Pons (tissue), 1 donor: ENCODE measurements at regions not wholly inside any gene's neighbourhood (a gene's known extent, or its start where the extent isn't known, plus 50 kb on each side); places are given as distances from the start of the nearest gene placed in this dataset.

Source experiments
- DNase-seq: peaks from one replicate; pipeline ENCODE4 v3.0.0-alpha.2; 2016; ENCODE audit warnings: low spot score

DNA sequence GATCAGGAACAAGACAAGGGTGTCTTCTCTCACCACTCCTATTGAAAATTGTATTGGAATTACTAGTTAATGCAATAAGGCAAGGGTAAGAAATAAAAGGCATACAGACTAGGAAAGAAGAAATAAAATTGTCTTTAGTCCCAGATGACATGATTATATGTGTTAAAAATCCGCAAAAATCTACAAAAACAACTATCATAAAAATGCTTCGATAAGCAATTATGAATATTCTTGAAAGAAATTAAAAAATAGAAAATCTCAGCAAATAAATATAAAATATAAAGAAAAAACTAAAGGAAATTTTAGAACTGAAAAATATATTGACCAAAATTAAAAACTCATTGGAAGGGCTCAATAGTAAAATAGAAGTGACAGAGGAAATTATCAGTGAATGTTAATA is 243.3 kb downstream of the ZNF674 start:
- no peak for DNase-seq

DNA sequence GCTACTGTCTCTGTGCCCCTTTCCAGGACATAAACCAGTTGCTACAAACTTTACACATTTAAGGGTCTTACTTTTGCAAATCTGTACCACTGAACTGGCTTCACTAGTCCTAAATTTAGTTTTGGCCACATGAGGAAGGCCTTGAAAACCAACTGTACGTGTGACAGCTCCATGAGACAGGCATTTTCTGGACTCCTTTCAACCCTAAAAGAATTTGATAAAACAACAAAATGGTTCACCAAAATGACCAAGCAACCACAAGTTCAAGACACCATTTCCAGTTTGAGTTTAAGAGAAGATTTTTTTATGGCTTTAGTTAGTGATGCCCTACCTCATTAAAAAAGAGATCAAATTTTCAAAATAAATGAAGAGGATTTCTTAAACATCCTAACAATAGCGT is 246.4 kb downstream of the ZNF674 start:
- DNase-seq: no peak

GRCh38 chrX:46295963-46296362 is 249.3 kb downstream of the ZNF674 start:
- no peak for DNase-seq

DNA sequence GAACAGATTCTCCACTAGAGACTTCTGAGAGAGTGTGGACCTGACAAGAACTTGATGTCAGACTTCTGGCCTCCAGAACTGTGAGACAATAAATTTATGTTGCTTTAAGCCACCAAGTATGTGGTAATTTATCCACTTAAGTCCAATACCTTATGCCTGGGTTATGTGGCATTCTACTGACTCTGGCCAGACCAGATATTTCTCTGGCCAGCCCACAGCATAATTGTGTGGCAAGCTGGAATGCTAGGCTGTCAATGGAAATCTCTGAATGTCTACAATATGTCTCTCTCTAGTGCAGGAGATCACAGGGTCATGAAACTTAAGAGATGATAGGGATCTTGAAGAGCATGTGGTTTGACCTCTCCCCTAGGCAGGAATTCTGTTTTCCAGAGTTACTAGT is 251.0 kb downstream of the ZNF674 start:
- no peak for DNase-seq

DNA sequence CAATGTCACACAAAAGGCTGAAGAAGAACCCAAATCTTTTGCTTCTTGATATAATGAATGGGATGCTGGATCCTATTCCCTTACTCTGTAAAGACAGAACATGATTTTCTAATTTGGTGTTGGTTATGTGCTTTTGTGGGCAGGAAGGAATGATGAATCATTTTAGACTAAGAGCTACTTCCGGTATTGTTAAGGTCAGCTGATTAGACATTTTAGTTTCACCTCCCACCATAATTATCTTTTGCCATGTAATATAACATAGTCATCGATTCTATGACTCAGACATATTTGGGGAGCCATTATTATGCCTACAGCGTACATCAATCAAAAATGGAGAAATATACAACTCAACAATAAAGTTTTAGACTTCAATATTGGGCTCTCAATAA is 265.3 kb downstream of the ZNF674 start:
- DNase-seq: no peak

DNA sequence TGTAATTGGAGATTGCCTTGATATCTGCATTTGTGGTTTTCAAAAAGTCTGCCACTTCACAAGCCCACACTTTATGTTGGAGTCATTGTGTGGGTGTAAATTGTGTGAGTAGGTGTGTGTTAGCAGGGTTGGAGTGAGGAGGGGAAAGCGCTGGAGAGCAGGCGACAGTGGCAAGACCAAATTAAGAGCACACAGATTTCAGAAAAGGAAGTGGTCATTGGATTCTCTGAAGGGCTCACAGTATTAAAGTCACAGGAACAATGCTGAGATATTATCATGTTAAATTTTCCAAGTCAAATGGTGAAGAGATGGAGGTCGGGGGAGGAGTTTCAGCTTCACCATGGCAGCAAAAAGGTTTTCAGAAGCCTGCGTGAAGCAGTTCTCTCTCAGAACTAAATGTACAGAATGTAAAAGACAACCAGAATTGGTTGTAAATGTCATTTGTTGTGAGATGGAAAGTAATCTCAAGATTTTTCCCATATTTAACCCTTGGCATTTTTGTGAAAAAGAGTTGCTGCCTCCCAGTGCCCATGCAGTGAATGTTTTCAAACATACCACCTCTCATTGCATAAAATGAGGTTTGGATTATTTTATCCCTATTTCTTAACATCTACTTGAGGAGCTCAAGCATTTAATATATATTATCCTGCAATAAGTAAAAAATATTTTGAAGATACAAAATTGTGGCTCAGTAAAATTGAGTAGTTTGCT is 265.9 kb downstream of the ZNF674 start:
- no peak for DNase-seq

GRCh38 chrX:46278572-46278971 is 266.6 kb downstream of the ZNF674 start:
- DNase-seq: no peak

DNA sequence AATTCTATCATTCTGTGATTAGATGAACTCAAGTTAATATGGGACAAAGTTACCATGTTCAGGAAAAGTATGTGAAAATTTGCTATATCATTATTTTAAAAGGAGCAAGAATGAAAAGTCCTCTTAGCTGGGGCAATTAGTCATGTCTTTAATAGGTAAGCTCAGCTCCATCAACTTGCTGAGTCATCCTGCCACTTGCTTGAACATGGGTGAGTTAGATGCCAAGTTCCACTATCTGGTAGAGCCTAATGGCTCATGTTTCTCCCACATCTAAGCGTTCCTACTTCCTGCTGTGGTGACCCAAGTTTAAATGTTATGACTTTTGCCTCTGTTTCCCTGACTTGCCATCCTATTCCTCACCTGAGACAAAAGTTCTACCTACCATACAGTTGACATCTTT is 276.8 kb downstream of the ZNF674 start:
- no peak for DNase-seq

DNA sequence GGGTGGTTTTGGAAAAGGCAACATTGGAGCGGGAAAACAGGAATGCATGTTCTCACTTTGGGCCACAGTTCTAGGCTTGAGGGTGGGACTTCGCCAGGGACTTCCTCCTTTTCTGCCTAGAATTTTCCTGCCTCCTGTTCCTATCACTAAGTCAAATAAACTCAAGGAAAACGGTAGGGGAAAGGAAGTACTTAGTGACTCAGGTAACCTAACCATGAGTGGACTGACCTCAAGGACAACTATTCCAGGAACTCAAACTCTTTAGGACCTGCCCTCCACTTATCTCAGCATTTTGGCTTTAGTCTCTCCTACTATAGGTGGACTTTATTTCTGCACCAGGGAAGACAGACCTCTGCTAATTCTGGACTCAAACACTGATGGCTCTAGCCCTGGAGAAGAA is 281.7 kb downstream of the ZNF674 start:
- no peak for DNase-seq

GRCh38 chrX:46262304-46262703 is 282.9 kb downstream of the ZNF674 start:
- no peak for DNase-seq

DNA sequence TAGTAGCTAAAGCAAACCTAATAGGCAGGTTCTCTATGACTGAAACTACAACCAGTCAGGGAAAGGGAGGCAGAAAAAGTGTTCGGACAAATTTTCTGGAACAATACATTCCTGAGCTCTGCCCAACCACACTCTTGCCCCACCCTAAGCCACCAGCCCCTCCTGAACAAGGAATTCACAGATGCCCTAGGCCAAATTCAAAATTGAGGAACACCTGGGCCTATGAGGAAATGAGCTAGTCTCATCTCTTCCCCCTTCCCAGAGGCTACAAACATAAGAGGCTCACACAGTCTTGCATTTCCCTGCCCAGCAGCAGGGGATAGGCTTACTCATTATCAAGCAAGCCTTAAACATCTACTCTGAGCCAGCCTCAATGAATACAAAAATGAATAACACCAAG is 284.7 kb downstream of the ZNF674 start:
- no peak for DNase-seq

GRCh38 chrX:46258356-46258755 is 286.9 kb downstream of the ZNF674 start:
- no peak for DNase-seq

GRCh38 chrX:46257451-46257879 is 287.8 kb downstream of the ZNF674 start:
- DNase-seq: no peak

DNA sequence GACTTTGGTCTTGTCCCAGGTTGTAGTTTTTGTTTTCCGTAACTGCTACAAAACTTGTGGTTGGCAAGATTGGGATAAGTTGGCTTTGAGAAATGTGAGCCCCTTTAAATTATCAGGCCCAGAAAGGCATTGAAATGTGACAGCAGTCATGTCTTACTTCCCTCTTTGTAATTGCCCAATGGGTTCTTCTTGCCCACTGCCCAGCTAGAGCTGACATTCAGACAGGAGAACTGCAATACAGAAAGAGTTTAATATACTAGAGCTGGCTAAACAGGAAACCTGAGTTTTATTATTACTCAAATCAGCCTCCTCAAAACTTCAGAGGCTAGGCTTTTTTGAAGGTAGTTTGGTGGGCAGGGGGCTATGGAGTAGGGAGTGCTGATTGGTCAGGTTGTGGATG is 288.3 kb downstream of the ZNF674 start:
- DNase-seq: no peak

DNA sequence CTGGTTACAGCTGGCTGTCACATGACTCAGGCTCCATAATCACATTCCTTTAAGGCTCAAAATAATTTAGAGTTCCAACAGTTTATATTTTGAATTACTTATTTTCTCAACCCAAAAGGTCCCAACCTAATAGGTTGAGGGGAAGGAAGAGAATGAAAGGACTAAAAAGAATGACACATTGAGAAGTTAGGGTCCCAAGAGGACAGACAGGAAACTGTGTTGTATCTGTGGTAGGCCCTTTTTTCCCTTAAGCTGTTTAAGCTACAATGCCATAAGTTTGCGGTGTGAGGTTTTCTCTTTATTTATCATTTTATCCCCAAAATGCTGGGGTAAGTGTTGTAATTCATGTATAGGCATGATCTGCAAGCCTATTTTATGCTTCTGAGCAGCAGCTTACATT is 290.2 kb downstream of the ZNF674 start:
- no peak for DNase-seq

GRCh38 chrX:46254641-46255040 is 290.6 kb downstream of the ZNF674 start:
- no peak for DNase-seq

DNA sequence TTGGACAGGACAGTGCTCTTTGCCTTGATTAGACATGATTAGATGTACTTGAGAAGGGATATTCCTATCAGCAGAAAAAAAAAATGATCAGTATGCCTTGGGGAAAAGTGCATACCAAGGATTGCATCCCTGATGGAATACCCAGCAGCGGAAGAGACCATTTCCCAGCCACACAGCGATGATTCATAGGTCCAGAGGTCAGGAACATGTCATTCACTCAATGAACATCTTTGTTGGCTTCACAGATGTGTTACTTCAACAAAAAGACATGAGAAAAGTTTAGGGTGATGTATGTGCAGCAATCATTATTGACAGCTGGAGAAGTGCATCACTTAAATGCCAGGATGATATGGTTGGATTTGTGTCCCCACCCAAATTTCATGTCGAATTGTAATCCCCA is 293.5 kb downstream of the ZNF674 start:
- DNase-seq: no peak

- DNase-seq: no peak
These were observed 295.1 kb downstream of the ZNF674 start for GRCh38 chrX:46250151-46250550.

- DNase-seq: no peak
These were observed 297.8 kb downstream of the ZNF674 start for GRCh38 chrX:46247456-46247855.

GRCh38 chrX:46244451-46244850 is 300.8 kb downstream of the ZNF674 start:
- no peak for DNase-seq

GRCh38 chrX:46236411-46236810 is 308.8 kb downstream of the ZNF674 start:
- no peak for DNase-seq

GRCh38 chrX:46235778-46236177 is 309.4 kb downstream of the ZNF674 start:
- no peak for DNase-seq

GRCh38 chrX:46234775-46235174 is 310.4 kb downstream of the ZNF674 start:
- DNase-seq: no peak

GRCh38 chrX:46228389-46228788 is 316.8 kb downstream of the ZNF674 start:
- no peak for DNase-seq

- DNase-seq: no peak
These were observed 318.8 kb downstream of the ZNF674 start for GRCh38 chrX:46226422-46226821.
